WERI-Rb-1 (cell line): ENCODE measurements at regions not wholly inside any gene's neighbourhood (a gene's known extent, or its start where the extent isn't known, plus 50 kb on each side); places are given as distances from the start of the nearest gene placed in this dataset.
A peak's percentile ranks its signal among the peaks of the same experiment; 100 is the strongest.

ENCODE experiments used
- DNase-seq: peaks from one replicate; pipeline ENCODE4 v3.0.0-alpha.2; 2020
- H3K27ac ChIP-seq: fragments of 250-450 bp; sonication (Bioruptor Pico); 2 replicates; pipeline ENCODE4 v1.5.1; 2020; ENCODE audit warnings: mild to moderate bottlenecking, moderate library complexity
- H3K27me3 ChIP-seq: fragments of 250-450 bp; sonication (Bioruptor Pico); 2 replicates; pipeline ENCODE4 v1.5.1; 2021; ENCODE audit warnings: mild to moderate bottlenecking, low read depth, moderate library complexity; ENCODE audit not compliant: insufficient read depth, severe bottlenecking
- H3K36me3 ChIP-seq: fragments of 250-450 bp; sonication (Bioruptor Pico); 2 replicates; pipeline ENCODE4 v1.5.1; 2020; ENCODE audit warnings: mild to moderate bottlenecking, moderate library complexity
- H3K4me3 ChIP-seq: 2 replicates; pipeline ENCODE4 v1.5.1; 2011; ENCODE audit warnings: low read depth, mild to moderate bottlenecking, control low read depth, low read length
- H3K9me3 ChIP-seq: fragments of 250-450 bp; sonication (Bioruptor Pico); 2 replicates; pipeline ENCODE4 v1.5.1; 2021; ENCODE audit warnings: mild to moderate bottlenecking, moderate library complexity; ENCODE audit not compliant: severe bottlenecking
- CTCF ChIP-seq: IDR thresholded peaks from 2 replicates; pipeline ENCODE4 v1.5.1; 2011; ENCODE audit warnings: low read depth, mild to moderate bottlenecking, control low read depth, inconsistent platforms, low read length

GRCh38 chr3:66165660-66166059 lies 55.1 kb upstream of the SLC25A26 start:
- no peaks in the 10 kb centered on the region for H3K27me3 ChIP-seq
- TF ChIP-seq CTCF: no peak
- H3K4me3 ChIP-seq: no peak overlapping the region
- DNase-seq: no peak
- H3K9me3 ChIP-seq: no peaks in the 10 kb centered on the region
- H3K36me3 ChIP-seq: no peaks in the 10 kb centered on the region
- no peak overlapping the region for H3K27ac ChIP-seq

GRCh38 chr3:66164155-66164554 lies 56.6 kb upstream of the SLC25A26 start:
- DNase-seq: no peak
- H3K27ac ChIP-seq: no peak overlapping the region
- no peaks in the 10 kb centered on the region for H3K9me3 ChIP-seq
- H3K36me3 ChIP-seq: no peaks in the 10 kb centered on the region
- no peaks in the 10 kb centered on the region for H3K27me3 ChIP-seq
- no peak for TF ChIP-seq CTCF
- H3K4me3 ChIP-seq: no peak overlapping the region

GRCh38 chr3:66163222-66163621 lies 57.6 kb upstream of the SLC25A26 start:
- Histone ChIP-seq H3K36me3 (no peaks in the 10 kb centered on the region), H3K27ac (no peak overlapping the region), H3K9me3 (no peaks in the 10 kb centered on the region), H3K4me3 (no peak overlapping the region), H3K27me3 (no peaks in the 10 kb centered on the region)
- DNase-seq: no peak
- no peak for TF ChIP-seq CTCF

GRCh38 chr3:66162766-66163165 lies 58.0 kb upstream of the SLC25A26 start:
- no peak for DNase-seq
- Histone ChIP-seq H3K4me3 (no peak overlapping the region), H3K9me3 (no peaks in the 10 kb centered on the region), H3K36me3 (no peaks in the 10 kb centered on the region), H3K27me3 (no peaks in the 10 kb centered on the region), H3K27ac (no peak overlapping the region)
- no peak for TF ChIP-seq CTCF

GRCh38 chr3:66158933-66159683 lies 61.7 kb upstream of the SLC25A26 start:
- H3K27ac ChIP-seq: no peak overlapping the region
- no peak overlapping the region for H3K4me3 ChIP-seq
- TF ChIP-seq CTCF: no peak
- DNase-seq: no peak
- H3K27me3 ChIP-seq: no peaks in the 10 kb centered on the region
- H3K9me3 ChIP-seq: no peaks in the 10 kb centered on the region
- no peaks in the 10 kb centered on the region for H3K36me3 ChIP-seq

GRCh38 chr3:66154444-66154861 lies 66.3 kb upstream of the SLC25A26 start:
- TF ChIP-seq CTCF: no peak
- H3K4me3 ChIP-seq: peak overlapping the region; percentile 55
- H3K27me3 ChIP-seq: no peaks in the 10 kb centered on the region
- H3K36me3 ChIP-seq: no peaks in the 10 kb centered on the region
- DNase-seq: peak; percentile 67
- no peaks in the 10 kb centered on the region for H3K9me3 ChIP-seq
- peak overlapping the region; percentile 45 for H3K27ac ChIP-seq
